ENCODE measurements at regions not wholly inside any gene's neighbourhood (a gene's known extent, or its start where the extent isn't known, plus 50 kb on each side); places are given as distances from the start of the nearest gene placed in this dataset.

DNA sequence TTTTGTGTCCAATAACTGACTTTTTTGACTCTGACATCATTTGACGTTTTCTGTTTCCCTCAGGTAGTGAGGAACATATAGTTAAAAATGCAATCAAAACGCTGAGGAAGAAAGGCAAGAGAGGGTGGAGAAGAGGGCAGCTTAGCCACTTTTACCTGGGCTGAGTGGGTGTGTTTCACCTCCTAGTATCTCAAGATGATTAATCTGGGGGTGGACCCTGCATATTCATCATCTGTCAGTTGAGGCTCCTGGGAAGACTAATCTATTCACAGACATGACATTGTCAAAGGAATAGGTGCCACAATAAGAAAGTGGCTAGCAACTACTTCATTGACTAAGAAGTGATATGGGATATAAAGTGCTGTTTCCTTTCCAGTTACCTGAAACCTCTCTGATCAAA lies 331.5 kb upstream of the RARB start:
- in situ Hi-C loops (cut with MboI; ENCODE audit: low sequenced_read_pairs) (no loop called here), intact Hi-C loops (cut with micrococcal nuclease) (no loop called here), dilution Hi-C loops (cut with HindIII; ENCODE audit: low sequenced_read_pairs, unreplicated experiment) (no loop called here)
- H2BK15ac ChIP-seq (ENCODE audit: low read depth, low read length) = no peak overlapping the region
- H3K23ac ChIP-seq (ENCODE audit: low read depth, low read length) = no peak overlapping the region
- no peak overlapping the region for H3K18ac ChIP-seq (ENCODE audit: low read depth, low read length)
- no peak for TF ChIP-seq CEBPB (IDR thresholded peaks at IDR 0.05; ENCODE audit: low read depth, low read length)
- no peak for TF ChIP-seq ELK1 (IDR thresholded peaks at IDR 0.05; ENCODE audit: borderline replicate concordance, low read depth, low read length)
- TF ChIP-seq MAZ (IDR thresholded peaks at IDR 0.05; ENCODE audit: borderline replicate concordance, low read depth, low read length) = no peak
- TF ChIP-seq FOS (IDR thresholded peaks at IDR 0.05; ENCODE audit: low read depth, low read length) = no peak
- no peak for TF ChIP-seq USF2 (IDR thresholded peaks at IDR 0.05; ENCODE audit: low read depth, low read length)
- TF ChIP-seq, protein P1, sequence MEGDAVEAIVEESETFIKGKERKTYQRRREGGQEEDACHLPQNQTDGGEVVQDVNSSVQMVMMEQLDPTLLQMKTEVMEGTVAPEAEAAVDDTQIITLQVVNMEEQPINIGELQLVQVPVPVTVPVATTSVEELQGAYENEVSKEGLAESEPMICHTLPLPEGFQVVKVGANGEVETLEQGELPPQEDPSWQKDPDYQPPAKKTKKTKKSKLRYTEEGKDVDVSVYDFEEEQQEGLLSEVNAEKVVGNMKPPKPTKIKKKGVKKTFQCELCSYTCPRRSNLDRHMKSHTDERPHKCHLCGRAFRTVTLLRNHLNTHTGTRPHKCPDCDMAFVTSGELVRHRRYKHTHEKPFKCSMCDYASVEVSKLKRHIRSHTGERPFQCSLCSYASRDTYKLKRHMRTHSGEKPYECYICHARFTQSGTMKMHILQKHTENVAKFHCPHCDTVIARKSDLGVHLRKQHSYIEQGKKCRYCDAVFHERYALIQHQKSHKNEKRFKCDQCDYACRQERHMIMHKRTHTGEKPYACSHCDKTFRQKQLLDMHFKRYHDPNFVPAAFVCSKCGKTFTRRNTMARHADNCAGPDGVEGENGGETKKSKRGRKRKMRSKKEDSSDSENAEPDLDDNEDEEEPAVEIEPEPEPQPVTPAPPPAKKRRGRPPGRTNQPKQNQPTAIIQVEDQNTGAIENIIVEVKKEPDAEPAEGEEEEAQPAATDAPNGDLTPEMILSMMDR (conservative IDR thresholded peaks at IDR 0.05; ENCODE audit: low read depth, low read length) = no peak
- TF ChIP-seq BHLHE40 (IDR thresholded peaks at IDR 0.05; ENCODE audit: low read depth, low read length) = no peak
- TF ChIP-seq MXI1 (IDR thresholded peaks at IDR 0.05; ENCODE audit: borderline replicate concordance, low read depth, low read length) = no peak
- TF ChIP-seq CHD1 (IDR thresholded peaks at IDR 0.05; ENCODE audit: low read depth, low read length) = no peak
- no peak overlapping the region for H3K14ac ChIP-seq (replicated peaks; ENCODE audit: low read depth, low read length)
- no peak overlapping the region for H2BK5ac ChIP-seq (ENCODE audit: low read depth, low read length, poor library complexity, severe bottlenecking)
- CTCF ChIA-PET = no interaction called here
- no peaks in the 10 kb centered on the region for H3K4me1 ChIP-seq (ENCODE audit: control insufficient read depth, insufficient read depth, low read length)
- H3K9me3 ChIP-seq (ENCODE audit: control insufficient read depth, insufficient read depth, low read length) = peaks cover 2% of the 10 kb centered on the region; the same call in 1 of the 2 replicates
- H3K56ac ChIP-seq (ENCODE audit: extremely low read depth, insufficient read depth, low read length) = no peak overlapping the region
- H4K91ac ChIP-seq (ENCODE audit: insufficient read depth, low read depth, low read length) = no peak overlapping the region
- H3K36me3 ChIP-seq (ENCODE audit: control insufficient read depth, insufficient read depth, low read length) = no peaks in the 10 kb centered on the region
- no peak overlapping the region for H2AK5ac ChIP-seq (ENCODE audit: low read depth, low read length)
- ATAC-seq (ENCODE audit: low read depth) (no peak), DNase-seq (no peak)
- H3K27me3 ChIP-seq (ENCODE audit: control insufficient read depth, insufficient read depth, low read length) = no peaks in the 10 kb centered on the region
- no TSS peak for BruUV-seq (replicated peaks)
- H2BK20ac ChIP-seq (ENCODE audit: low read depth, low read length) = no peak overlapping the region
- WGBS, 2 experiments (ENCODE audit: extremely low coverage in 2 of 2, insufficient read length in 1 of 2) = no CpG with 5 or more reads among the region's 2 CpGs
- H3K4ac ChIP-seq (ENCODE audit: low read depth, low read length) = no peak overlapping the region
- no peaks in the 10 kb centered on the region for H4K20me1 ChIP-seq (ENCODE audit: insufficient read depth, low read length)
- H2BK120ac ChIP-seq (ENCODE audit: low read depth, low read length) = no peak overlapping the region
- H3K9me1 ChIP-seq (ENCODE audit: insufficient read depth, low read length) = no peaks in the 10 kb centered on the region
- no peak overlapping the region for H4K5ac ChIP-seq (ENCODE audit: low read depth, low read length)
- H4K8ac ChIP-seq (ENCODE audit: low read depth in 2 of 2, low read length in 2 of 2) = no peak overlapping the region
- H3K4me2 ChIP-seq (ENCODE audit: low read depth, low read length) = no peak overlapping the region
- H3K27ac ChIP-seq (ENCODE audit: insufficient read depth, low read length) = no peak overlapping the region
- no peak overlapping the region for H3K4me3 ChIP-seq (ENCODE audit: insufficient read depth, low read depth, low read length)
- H3K79me1 ChIP-seq (ENCODE audit: low read depth in 1 of 2, low read length in 2 of 2) = no peaks in the 10 kb centered on the region
- H3K9ac ChIP-seq (ENCODE audit: low read depth, low read length) = no peak overlapping the region
- no peak overlapping the region for H2AK9ac ChIP-seq (replicated peaks; ENCODE audit: low read depth, low read length, poor library complexity)
- POLR2A ChIA-PET (ENCODE audit: unreplicated experiment) = no interaction called here
- no peak overlapping the region for H2AFZ ChIP-seq (replicated peaks; ENCODE audit: low read length, poor library complexity)
